NCI-H1930 (cell line): ENCODE measurements at regions not wholly inside any gene's neighbourhood (a gene's known extent, or its start where the extent isn't known, plus 50 kb on each side); places are given as distances from the start of the nearest gene placed in this dataset.

Experiments used
- DNase-seq, 2 experiments: peaks; one replicate each; lab custom pipeline; 2025; lab: John Stamatoyannopoulos, UW

GRCh38 chr16:59330019-59330670 lies 596.0 kb upstream of the GOT2 start:
- no peak for DNase-seq

GRCh38 chr16:59328961-59329360 lies 594.8 kb upstream of the GOT2 start:
- DNase-seq: no peak

GRCh38 chr16:59327894-59328293 lies 593.8 kb upstream of the GOT2 start:
- no peak for DNase-seq

DNA sequence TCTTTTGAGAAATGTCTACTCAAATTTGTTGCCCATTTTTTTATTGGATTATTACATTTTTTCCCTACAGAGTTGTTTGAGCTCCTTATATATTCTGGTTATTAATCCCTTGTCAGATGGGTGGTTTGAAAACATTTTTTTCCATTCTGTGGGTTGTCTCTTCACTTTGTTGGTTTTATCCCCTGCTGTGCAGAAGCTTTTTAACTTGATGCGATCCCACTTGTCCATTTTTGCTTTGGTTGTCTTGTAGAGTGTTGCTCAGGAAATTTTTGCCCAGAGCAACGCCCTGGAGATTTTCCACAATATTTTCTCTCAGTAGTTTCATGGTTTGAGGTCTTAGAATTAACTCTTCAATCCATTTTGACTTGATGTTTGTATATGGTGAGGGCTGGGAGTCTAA lies 592.8 kb upstream of the GOT2 start:
- no peak for DNase-seq

- no peak for DNase-seq
These were observed 590.3 kb upstream of the GOT2 start for GRCh38 chr16:59324462-59324861.

DNA sequence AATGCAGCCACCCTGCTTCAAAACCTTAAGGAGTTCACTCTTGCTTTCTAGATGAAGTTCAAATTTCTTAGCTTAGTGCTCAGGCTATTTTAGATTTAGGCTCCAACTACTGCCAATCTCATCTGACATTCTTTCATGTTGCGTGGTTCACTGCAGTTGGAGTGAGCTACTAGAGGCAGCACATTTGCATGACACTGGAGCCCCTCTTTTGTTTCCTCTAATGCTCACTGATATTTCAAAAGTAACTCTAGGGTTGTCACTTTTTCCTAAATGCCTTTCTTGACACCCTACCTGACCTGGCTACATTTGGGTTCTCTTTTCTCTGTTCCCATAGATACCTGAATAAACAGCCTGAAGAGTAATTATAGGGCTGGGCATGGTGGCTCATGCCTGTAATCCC lies 586.5 kb upstream of the GOT2 start:
- DNase-seq: no peak

- no peak for DNase-seq
These were observed 585.8 kb upstream of the GOT2 start for GRCh38 chr16:59319871-59320270.

GRCh38 chr16:59305850-59306249 lies 571.7 kb upstream of the GOT2 start:
- DNase-seq: no peak

DNA sequence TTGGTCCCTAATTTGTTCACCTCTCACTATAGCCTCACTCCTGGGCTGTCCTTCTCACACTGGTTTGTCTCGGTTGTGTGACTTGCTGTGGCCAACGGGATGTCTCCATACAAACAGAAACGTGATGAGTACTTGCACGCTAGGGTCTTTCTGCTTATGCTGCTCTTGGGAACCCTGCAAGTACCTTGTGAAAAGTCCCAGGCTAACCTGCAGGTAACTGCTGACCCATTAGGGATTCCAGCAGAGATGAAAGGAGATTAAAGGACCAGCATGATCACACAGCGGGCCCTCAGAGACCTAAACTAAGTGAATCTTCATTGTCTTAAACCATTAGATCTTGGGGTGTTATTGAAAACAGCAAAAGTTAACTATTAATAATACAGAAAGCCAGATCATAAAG lies 562.8 kb upstream of the GOT2 start:
- no peak for DNase-seq

DNA sequence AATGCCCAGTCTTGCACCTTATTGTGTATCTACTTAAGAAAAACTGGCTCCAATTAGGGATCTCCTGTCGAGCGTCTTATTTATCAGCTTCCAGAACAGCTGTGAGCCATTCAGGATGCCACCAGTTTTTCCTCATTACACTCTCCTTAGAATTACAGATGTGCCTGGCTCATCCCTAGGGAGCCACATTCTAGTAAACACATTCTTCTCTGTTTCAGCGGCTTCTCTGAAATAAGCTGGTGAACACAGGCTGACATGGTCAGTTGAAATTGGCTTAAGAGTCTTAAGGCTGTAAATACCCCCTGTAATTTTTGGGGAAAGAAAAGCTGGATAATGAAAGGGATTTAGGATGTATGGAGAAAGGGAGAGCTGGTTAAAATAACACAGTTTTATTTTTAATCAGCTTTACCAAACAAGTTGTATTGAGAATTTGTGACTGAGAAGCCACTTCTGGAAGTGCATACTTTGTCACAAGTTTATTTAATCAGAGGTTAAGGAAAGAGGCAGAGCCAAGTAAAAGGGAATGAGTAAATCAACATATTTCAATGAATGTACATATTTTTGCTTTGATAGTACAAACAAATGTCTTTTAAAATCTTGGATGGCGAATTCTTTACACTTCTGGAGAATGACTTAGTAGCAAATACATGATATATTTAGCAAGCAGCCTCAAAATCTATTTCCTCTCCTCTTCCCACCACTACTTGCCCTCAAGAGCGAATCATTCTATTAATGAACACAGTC lies 562.0 kb upstream of the GOT2 start:
- DNase-seq: no peak

DNA sequence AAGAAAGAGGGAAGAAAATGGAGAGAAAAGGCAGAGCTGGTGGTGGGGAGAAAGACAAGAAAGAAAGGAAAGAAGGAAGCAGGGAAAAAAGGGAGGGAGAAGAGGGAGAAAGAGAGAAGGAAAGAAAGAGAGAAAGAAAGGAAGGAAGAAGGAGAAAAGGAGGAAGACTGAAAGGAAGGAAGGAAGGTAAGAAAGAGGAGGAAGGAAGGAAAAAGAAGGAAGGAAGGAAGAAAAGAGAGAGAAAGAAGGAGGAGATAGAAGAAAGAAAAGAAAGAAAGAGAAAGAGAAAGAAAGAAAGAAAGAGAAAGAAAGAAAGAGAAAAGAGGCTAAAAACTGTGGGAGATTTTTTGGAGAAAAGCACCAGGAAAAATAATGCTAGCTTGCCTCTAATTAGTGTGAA lies 561.4 kb upstream of the GOT2 start:
- DNase-seq: no peak

DNA sequence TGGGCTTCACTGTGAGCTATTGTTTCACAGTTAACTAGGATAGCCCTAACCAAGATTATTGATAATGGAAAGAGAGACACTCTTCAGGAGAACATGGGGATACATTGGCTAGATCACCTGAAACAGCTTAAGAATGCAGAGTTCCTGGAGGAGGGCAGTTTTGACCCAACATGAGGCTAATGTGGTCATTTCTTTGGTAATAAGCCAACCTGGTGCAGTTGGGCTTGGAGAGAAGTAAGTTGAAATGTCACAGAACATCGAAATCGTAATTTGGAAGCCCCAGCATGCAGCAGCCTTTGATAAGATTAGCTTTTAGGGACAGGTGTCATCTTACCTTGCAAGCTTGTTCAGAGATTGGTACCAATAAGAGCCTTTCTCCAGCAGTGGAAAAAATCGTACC lies 556.6 kb upstream of the GOT2 start:
- DNase-seq: no peak

DNA sequence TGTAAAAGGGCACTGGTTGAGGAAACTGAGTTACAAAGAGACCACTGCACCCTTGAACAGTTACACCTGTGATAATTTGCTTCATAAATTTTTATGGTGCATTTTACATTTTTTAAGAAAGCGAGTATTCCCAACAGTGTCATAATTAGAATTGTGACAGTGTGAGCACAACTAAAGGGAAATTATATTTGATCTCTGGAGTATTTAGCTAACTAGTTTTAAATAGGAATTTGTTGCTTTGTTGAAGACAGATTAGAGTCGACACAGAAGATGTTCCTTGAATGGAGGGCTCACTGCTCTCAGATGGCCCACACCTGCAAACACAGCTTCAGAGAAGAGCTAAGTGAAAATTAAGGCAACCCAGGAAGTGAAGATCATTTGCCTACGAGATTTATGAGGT lies 555.0 kb upstream of the GOT2 start:
- no peak for DNase-seq

DNA sequence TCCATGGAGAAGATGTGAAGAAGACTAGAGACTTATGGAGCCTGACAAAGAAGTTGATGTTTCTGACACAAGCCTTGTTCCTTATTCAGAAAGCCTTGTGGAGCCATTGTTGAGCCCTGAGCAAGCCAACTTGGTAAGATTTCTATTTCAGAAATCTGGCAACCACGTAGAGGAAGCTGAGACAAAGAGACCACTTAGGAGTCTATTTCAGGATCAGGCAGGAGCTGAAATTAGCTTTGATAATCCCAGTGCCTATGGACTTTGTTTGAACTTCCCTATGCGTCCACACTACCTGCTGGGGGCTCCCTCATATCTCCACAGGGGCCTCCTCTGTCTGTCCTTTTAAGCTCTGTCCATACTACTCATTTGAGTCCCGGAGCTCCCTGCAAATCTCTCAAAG lies 540.0 kb upstream of the GOT2 start:
- no peak for DNase-seq

DNA sequence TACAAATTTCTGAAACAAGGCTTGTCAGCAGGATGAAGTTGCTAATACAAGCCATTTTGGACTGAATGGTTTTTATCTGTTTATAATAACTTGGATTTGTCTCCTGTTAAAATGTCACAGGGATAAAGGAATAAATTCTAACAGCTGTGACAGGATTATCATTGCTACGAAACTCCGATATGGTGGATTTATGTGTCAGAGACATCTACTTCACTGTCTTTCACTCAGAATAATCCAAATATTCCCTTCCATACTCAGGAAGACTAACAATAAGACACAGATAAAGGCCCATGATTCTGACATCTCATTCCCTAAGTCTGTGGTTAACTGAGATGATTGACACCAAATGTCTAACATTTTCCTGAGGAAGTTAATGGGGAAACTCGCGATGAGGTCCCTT lies 529.8 kb upstream of the GOT2 start:
- no peak for DNase-seq

DNA sequence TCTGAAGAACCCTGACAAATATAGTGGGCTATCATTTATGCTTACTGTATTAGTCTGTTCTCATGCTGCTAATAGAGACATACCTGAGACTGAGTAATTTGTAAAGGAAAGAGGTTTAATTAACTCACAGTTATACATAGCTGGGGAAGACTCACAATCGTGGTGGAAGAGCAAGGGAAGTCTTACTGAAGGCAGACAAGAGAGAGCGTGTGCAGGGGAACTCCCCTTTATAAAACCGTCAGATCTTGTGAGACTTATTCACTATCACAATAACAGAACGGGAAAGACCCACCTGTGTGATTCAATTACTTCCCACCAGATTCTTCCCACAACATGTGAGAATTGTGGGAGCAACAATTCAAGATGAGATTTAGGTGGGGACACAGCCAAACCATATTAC lies 526.8 kb upstream of the GOT2 start:
- no peak for DNase-seq

GRCh38 chr16:59259950-59260319 lies 525.8 kb upstream of the GOT2 start:
- no peak for DNase-seq

DNA sequence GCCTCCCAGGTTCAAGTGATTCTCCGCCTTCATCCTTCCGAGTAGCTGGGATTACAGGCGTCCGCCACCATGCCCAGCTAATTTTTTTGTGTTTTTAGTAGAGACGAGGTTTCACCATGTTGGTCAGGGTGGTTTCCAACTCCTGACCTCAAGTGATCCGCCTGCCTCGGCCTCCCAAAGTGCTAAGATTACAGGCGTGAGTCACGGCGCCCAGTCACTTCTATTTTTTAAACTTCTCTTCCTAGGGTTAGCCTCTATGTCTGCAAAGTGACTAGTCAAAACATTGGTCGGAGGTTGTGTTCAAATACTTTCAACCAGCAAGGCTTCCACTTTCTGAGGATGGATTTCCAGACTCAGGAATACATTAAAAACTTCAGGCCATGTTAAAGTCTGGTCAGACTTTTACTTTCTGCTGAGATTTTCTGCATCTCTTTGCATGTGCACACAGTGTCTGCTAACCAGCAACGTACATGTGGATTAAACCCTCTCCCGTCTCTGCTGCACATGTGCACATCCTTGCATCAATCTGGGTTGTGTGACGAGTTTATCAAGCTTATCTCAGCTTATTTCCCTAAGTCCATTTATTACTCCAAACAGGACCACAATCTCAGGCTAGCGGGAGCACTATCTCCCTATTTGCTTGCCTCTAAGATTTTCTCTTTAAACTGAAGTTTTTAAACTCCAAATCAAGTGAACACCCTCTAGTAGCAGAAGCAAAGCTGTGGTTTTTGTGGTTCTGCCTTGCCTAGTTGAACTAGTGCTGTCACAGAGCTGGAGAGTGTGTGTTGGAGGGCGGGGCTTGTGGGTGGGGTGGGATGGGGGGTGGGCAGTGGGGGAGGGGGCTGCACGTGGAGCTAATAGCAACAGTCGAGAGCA lies 525.2 kb upstream of the GOT2 start:
- DNase-seq: no peak

- no peak for DNase-seq
These were observed 518.2 kb upstream of the GOT2 start for GRCh38 chr16:59252317-59252716.

DNA sequence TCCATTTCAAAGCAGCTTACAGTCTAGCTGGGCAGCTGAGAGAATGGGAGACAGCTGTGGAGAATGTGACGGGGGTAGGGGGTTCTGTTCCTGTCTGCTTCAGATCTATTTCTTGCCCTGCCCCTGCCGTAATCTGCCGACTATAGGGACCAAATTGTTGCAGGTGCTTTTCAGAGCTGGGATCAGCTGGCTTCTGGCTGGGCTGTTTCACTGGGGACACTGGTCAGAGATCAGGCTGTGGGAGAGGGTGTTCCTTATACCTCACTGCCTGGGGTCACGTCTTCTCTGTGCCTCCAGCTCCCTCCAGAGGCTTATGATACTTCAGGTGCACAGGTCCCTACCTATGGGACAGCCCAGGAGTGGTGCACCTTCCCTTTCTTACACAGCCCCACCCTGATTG lies 514.9 kb upstream of the GOT2 start:
- DNase-seq: no peak

DNA sequence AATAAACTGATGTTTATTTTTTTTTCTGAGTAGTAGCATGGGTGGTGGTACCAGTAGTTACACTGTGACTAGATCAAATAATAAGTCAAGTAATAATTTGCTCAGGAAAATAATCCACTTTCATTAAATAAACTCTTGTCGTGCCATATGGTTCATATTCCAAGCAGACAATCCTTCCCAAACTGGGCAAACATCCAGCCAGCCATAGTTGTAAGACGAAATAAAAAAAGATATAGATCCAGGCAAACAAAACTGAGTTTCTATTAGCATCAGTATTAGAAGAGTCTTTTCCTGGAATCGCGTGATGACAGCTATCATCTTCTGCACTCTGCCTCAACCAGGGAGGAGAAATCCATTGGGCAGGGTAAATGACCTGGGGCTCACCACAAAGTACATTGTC lies 508.4 kb upstream of the GOT2 start:
- DNase-seq: no peak

DNA sequence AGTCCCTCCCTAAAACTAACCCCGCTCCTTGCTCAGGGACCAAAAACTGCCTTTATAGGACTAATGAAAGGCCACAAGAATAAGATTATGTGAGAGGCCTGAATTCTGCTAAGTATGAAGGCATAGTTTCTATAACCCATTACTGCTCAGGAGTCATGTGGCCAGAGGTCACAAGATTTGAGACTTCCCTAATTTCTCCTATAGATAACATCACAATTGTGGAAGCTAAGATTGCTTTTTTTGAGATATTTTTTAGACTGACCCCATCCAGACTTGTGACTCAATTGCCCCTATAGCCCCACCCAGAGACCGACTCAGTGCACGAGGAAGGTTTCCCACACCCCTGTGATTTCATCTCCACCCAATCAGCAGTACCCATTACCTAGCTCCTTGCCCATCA lies 504.1 kb upstream of the GOT2 start:
- DNase-seq: no peak

GRCh38 chr16:59236804-59237458 lies 502.8 kb upstream of the GOT2 start:
- DNase-seq: no peak
